ENCODE measurements at regions not wholly inside any gene's neighbourhood (a gene's known extent, or its start where the extent isn't known, plus 50 kb on each side); places are given as distances from the start of the nearest gene placed in this dataset.
"Not testable (repeated sequence)": the region's sequence is repeated elsewhere in the genome, so short reads cannot be mapped to it uniquely, and the experiment has no call there.

DNA sequence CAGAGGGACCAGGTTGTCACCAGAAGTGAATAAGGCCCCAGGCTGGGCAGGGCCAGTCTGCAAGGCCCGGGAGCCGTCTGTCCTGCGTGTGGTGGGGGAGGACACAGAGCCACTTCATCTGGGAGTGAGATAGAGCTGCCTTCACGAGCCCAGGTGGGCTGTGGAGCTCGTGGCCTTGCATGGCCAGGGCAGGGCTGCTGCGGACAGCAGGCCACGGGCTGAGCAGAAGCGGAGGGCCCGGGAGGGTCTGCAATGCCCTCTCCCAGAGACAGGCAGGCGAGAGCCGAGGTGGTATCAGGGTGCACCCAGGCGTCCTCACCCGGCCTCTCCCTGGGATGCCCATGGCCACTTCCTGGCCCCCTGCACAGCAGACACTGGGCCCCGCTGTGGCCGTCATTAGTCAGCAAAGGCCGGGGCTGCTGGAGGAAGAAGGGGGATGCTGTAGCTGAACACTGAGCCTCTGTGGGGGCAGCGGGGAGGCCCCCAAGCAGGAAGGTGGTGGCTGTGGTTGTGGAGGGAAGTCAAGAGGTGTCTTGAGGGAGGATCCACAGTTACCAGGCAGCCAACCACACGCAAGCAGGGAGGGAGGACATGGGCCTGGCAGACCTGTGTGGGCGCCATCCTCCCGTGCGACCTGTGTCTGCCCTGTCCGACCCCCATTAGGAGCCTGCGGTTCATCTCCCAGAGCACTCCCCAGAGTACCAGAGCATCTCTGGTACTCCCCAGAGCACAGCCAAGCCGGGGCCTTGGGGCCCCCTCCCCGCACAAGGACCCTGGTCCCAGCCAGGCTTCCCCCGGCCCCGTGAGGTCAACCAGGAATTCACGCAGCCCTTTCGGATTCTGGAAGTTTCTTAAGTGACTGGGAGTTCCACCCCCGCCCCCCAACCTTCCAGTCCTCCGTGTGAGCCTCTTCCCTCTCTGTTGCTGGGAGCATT lies 1109.5 kb downstream of the BRD1 start:
- no peak for DNase-seq (ENCODE audit: low read depth, low spot score)

DNA sequence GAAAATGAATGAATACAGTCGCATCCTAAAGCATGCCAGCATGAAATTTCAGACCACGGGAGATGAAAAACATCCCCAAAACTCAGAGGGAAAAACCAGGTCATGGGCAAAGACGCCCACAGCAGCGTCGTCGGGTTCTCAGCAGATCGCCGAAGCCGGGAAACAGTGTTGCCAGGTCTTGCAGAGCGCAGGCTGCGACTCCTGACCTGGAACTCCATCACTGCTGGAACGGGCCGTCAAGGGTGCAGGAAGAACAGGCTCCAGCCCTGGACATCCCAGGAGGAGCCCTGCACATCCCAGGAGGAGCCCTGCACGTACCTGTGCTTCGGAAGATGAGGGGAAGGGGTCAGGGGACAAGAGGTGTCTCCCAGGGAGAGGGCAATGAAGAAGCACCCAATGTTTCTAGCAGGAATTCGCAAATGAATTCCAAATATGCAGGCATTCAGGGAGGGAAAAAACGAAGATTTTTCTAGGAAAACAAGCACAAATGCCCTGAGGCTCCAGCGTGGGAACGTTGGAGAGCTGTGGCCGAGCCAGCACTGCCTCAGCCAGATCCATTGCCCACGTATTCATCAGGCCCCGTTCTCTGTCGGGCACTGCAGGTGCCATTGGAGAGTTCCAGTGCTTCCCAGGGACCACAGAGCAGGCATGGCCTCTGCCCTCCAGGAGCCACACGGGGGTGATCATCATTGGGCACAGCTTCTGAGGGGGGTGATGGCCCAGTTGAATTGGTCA lies 1110.4 kb downstream of the BRD1 start:
- DNase-seq (ENCODE audit: low read depth, low spot score) = no peak

DNA sequence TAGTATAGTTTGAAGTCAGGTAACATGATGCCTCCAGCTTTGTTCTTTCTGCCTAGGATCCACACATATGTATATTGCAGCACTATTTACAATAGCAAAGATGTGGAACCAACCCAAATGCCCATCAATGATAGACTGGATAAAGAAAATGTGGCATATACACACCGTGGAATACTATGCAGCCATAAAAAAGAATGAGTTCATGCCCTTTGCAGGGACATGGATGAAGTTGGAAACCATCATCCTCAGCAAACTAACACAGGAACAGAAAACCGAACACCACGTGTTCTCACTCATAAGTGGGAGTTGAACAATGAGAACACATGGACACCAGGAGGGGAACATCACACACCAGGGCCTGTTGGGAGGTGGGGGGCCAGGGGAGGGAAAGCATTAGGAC lies 1111.5 kb downstream of the BRD1 start:
- not testable (repeated sequence) for DNase-seq (ENCODE audit: low read depth, low spot score)

DNA sequence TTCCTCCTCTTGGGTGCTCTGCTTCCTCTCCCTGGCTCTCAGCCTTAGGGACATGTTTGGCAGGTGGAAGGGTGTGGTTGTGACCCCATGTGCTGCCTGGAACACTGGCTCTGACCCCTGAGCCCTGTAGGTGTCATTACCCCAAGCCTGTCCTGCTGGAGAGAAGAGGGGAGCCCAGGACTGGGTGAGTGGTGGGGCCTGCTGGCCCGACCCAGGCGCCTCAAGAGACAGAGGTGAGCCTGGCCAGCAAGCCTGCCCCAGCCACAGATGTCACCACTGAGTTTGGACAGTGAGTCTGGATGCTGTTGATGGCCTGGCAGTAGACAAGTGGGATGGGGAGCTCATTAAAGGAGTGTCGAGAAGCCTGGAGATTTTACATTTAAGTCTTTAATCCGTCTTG lies 1112.2 kb downstream of the BRD1 start:
- DNase-seq (ENCODE audit: low read depth, low spot score) = no peak

DNA sequence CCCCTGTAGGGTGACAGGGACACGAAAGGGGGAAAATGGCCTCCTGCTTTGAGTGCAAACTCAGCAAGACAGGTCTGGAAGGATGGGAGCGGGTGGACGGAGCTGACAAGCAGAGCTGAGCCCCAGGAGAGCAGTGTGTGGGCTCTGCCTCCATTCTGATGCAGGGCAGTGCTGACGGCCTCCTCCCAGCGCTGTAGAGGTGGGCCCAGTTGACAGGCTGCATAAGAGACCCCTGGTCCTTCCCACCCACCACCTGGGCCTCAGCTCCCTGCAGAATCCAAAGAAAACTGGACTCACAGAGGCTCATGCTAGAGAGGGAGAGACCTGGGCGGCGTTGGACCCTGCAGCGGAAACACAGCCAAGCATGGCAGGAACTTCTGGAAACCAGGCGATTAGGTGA lies 1113.4 kb downstream of the BRD1 start:
- no peak for DNase-seq (ENCODE audit: low read depth, low spot score)

DNA sequence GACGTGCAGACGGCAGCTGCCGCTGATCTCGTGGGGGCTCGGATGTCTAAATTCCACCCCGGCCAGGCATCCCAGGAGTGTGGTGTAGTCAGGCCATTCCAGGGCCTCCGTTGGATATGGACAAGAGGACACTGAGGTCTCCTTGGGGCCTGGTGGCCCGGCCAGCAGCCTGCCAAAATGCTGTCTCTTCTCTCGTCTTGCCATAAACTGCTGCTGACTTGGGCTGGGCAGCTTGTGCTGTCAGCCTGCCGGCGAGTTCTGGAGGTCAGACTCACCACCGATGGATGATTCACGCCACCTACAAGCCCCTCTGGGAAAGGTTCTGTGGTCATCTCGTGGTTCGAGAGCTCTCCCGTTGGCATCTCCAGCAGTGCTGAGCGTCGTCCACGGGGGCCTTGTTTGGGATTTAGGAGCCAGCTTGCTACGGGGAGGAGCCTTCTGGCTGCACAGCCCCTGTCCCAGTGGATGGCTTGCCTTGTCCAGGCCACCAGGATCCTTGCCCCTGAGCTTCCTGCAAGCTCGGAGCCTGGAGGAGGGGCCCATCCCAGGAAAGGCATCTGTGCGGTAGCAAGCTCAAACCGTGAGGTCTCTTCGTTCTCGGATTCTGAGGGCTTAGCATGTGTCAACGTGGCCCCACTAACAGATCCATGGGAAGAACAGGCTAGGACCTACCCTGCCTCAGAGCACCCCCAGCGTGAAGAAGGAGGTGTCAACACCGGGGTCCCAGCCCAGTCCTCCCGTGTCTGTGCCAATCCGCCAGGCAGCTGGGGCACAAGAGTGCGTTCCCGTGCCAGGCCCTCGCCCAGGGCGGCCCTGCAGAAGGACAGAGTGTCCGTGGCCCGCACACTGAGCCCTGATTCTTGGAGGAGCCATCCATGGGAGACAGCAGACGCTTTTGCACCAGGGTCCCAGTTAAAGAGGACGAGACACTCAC lies 1114.1 kb downstream of the BRD1 start:
- no peak for DNase-seq (ENCODE audit: low read depth, low spot score)

DNA sequence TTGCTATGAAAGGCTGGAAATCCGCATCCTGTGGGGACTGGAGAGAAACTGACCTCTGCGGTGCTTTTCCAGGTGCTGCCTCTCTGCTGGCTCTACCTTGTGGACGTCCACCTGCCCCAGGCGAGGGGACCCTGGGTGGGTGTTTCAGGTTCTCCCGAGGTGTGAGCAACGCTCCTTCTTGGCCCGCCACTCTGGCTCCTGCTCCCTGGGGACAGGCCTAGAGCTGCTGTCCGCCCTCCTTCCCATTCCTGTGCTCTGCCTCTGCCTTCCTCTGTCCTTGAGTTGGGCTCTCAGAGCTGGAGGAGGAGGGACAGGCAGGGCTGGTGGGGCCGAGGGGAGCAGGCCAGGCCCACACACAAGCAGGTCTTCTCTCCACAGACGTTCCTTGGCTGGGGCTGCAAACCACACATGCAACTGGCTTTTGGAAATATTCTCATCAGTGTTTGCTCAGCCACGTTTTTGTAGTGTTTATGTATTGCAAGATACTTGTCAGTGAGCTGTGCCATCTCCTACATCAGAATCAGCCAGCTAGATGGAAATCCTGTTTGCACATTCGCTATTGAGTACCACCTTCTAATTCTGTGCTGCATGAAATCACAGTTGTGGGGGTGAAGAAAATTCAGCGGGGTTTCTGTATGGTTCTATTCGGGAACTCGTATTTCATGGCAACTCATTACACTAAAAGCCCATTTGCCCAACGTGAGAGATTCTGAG lies 1115.0 kb downstream of the BRD1 start:
- no peak for DNase-seq (ENCODE audit: low read depth, low spot score)

DNA sequence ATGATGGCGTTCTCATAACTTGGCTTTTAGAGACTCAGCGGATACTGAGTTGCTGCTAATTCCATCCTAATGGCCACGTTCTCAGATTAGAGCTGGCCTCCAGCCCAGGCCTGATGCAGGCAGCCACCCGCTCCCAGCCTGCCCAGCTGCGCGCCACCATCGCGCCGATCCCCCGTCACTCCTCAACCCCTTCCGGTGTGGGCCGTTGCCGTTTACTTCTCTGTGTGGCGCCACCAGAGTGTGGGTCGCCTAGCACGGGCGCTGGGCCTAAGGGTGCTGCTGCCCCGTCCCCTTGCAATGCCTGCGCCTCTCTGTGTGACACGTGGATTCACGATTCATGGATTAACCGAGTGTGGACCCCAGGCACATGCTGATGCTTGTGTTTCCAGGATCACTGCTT lies 1116.0 kb downstream of the BRD1 start:
- DNase-seq (ENCODE audit: low read depth, low spot score) = no peak

DNA sequence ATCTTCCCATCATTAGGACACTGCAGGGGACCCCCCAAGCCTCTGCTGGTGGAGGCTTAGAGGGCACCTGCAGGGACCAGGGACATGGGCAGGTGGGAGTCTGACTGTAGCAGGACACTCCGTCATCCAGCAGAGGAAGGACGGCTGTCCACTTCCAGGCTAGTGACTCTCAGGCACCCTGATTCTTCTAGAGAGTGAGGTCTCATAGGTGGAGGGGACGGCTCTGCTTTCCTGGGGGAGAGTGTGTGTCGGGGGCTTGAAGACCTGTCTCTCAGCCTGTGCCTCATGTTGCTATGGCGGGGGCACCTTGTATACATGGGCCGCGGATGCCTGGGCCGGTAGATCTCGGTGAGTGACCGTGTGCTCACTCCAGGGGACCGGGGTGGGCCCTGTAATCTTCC lies 1116.6 kb downstream of the BRD1 start:
- DNase-seq (ENCODE audit: low read depth, low spot score) = no peak

DNA sequence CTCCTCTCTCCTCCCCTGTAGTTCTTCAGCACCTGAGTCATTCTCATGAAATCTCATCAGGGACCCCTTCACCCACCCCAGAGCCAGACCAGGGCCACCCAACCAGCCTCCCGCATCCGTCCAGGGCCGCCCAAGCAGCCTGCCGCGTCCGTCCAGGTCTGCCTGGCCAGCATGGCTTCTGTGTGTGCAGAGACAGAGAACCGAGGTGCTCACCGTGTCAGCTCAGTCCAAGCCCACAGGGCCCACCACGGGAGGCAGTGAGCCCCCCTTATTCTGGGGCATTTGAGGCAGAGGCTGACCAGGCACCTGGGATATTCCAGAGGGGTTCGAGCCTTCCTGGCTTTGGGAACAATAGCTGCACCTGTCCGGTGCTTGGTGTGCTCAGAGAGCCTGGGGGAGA lies 1117.3 kb downstream of the BRD1 start:
- DNase-seq (ENCODE audit: low read depth, low spot score) = no peak

DNA sequence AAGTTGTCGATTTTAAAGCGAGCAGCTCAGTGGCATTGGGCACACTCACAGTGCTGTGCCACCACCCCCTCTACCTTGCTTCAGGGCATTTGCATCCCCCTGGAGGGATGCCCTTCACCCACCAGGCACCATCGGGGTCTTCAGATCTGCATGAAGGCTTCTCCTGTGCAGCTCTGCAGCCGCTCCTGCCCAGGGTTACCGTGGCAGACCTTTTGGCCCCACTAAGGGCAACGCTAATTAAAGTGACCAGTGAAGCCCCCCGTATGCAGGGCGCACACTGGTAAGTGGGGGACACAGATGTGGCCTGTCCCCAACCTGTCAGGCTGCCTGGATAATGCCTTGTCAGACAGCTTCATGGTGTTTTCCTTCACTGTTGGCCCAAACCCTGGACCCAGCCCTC lies 1117.7 kb downstream of the BRD1 start:
- no peak for DNase-seq (ENCODE audit: low read depth, low spot score)

DNA sequence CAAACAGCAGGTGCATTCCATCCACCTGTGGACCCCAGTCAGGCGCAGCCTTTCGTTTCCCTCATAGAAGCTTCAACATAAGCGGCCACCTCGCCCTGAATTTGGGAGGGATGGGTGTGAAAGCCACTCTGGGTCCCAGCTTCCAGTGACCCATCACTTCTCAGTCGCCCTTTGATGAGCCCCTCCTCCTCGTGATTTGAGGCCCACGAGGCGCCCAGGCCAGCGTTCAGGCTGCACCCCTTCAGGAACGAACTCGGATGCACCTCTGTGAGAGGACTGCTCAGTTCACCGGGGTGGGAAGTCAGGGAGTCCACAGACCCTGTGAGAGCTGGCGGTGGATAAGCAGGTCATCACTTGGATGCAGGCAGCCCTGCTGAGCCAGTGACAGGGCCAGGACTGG lies 1118.2 kb downstream of the BRD1 start:
- no peak for DNase-seq (ENCODE audit: low read depth, low spot score)

DNA sequence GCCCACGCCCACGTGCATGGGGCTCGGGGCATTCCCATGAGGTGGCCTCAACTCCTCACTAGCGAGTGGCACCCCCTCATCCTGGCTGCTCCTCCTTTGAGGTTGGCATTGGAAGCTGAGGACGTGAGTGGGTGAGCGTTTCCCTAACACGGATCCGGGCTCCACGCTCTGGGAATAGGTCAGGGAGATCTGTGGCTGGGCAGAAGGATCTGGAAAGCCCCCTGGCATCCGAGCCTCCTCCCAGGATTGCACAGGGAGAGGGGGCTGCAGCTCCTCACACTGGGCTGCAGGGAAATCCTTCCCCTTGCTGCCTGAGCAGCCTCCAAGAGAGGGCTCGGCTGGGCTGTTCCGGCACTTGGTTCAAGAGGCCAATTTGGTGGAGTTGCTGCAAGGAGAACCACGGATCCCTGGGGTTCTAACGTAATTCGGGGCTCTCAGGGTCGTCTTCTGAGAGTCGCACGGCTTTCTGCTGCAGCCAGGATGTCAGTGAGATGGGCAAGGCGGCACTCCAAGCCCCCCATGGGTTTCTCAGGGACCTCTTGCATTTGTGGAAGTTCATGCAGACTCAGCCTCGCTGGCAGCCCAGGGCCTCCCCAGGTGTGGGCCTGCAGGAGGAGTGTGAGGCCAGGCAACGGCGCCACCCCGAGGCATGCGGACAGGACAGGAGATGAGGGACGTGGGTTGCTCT lies 1119.0 kb downstream of the BRD1 start:
- DNase-seq (ENCODE audit: low read depth, low spot score) = no peak

DNA sequence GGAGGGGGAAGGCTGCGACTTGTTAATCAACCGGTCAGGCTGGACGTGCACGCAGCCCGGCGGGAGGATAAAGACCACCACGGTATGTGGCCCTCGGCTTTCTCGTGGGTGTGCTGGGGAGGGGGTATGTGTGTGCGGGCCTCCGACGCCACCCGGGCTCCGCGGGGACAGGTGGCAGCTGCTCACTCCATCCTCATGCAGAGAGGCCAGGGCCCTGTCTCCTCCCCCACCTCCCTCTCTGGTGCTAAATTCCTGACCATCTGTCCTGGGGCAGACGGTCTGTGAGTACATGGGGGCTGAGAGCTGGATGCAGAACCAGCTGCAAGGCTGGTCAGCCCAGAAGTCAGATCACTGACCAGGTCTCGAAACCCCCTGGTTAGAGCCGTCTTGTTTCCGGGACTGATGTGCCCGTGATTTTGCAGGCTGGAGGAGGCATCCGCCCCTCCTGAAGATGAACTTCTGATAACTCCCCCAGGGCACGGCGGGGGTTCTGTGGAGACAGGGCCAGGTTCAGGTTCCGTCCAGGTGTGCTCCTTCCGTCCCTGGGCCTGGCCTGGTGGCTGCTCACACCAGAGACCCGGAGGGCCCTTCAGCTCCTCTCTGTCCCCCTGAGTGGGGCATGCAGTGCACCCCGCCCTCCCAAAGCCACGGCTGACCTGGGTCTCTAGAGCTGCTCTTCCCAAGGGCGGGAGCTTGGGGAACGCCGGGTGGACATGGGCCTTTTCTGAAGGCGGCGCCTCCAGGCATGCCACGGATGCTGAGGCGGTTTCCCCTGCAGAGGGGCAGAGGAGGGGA lies 1119.7 kb downstream of the BRD1 start:
- no peak for DNase-seq (ENCODE audit: low read depth, low spot score)

DNA sequence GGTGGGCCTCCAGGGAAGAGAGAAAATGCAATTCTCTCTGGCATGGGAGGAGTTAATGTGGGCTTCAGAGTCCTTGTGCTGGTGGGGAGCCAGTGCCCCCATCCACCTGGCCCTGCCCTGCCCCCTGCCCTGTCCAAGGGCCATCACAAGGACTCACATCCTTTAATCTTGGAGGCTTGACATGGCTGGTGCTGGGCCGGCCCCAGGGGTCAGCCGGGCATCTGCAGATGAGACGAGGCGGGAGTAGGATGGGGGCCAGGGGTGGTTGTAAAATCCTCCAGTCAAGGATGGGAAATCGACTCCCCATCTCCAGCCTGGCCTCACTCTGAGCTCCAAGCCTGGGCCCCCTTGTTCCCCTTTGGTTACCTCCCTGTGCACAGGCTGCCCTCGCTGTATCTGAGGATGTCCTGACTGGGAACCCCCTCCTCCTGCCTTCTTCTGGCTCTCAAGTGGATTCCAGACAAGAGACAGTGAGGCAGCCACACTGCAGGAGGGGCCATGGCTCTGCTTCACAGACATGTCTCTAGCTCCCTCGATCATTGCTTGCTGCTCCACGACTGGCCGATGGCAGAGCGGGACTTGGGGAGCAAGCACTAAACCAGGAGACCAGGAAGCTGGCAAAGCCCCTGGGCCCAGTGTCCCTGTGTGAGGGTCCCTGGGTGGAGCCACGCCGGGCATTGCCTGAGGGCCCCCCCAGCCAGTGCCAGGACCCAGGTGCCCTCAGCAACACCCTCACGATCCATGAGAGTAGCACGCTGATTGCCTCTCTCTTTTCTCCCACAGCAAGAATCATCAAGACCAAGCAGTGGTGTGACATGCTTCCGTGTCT lies 1120.5 kb downstream of the BRD1 start:
- DNase-seq (ENCODE audit: low read depth, low spot score) = no peak

DNA sequence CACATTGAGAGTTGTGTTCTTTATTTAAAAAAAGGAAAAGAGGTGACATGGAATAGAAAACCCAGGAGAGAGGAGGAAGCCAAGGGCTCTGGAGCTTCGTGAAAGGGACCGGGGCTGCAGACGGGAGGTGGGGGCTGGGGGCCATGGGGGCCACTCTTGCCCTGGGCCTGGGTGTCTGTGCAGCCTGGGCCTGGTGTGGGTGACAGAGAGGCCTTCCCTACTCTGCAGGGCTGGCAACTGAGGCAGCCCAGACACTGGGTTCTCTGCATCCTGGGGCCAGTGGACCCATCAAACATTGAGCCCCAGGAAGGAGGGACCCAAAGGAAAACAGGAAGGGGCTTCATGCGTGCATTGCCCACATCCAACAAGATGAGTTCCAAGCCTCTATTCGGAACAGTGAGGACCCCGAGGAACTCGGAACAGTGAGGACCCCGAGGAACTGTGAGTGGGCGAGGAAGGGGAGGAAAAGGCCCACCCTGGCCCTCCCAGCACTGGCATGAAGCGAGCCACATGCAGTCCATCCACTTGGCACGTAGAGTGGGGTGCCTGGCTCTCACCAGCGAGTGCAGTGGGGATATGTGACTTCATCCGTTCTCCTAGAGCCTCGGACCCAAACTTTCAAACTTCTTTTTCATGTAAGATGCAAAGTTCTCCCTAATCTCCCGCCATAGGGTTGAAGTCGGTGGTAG lies 1121.6 kb downstream of the BRD1 start:
- DNase-seq (ENCODE audit: low read depth, low spot score) = no peak

DNA sequence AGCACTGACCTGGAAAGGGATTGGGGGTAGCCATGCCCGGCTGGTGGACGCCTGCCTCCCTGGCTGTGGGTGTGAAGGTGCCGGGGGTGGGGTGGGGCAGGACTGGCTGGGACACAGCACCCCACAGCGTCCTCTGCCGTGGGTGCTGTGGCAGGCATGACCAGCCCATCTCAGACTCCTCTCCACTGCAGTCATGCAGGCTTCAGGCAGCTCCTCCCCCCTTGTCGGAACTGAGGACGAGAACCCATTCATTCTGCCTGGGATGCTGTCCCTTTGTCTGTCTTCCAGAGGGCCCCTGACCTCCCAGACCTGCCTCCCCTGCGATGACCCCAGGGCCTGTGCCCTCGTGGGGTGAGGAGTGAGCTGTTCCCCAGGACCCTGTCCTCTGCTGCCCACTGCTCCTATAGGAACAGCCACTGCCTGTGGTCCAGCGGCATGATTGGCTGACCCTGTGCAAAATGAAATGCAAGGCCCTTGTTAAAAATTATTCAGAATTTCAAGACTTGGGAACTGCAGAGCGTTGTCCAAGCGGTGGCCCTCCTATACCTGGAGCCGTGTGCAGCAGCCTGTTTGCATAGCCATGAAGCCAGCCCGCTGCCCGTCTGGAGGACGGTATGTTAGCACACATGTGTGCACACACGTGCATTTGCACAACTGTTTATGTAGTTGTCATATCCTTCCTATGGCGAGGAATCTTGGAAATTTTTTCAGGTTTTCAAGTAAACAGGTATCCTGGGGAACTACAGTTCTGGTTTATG lies 1122.3 kb downstream of the BRD1 start:
- DNase-seq (ENCODE audit: low read depth, low spot score) = no peak

DNA sequence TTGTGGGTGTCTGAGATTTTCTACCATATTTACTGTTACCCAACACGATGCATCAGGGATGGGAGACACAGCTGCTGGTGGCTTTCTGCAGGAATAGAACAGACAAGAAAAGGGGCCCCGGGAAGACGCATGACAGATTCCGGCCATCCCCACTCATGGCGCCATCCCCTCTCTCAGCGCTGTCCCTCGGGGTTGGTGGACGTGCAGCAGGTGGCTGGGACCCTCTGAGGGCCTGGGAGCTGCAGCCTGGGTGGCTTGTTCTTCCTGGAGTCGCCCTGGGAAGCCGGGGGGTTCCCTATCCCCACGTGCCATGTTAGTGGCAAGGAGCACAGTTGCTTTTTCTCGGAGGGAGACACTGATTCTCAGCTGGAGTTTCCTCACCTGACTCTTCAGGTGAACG lies 1123.3 kb downstream of the BRD1 start:
- no peak for DNase-seq (ENCODE audit: low read depth, low spot score)
